Activated CD8-positive, alpha-beta memory T cell treated with anti-CD3 and anti-CD28 coated beads, Interleukin-2, amount 50 U/mL, for 24 hours (primary cell): ENCODE measurements at regions not wholly inside any gene's neighbourhood (a gene's known extent, or its start where the extent isn't known, plus 50 kb on each side); places are given as distances from the start of the nearest gene placed in this dataset.

ENCODE experiments used
- DNase-seq: peaks from one replicate; pipeline ENCODE4 v3.0.0-alpha.2; 2020; ENCODE audit errors: extremely low read depth

DNA sequence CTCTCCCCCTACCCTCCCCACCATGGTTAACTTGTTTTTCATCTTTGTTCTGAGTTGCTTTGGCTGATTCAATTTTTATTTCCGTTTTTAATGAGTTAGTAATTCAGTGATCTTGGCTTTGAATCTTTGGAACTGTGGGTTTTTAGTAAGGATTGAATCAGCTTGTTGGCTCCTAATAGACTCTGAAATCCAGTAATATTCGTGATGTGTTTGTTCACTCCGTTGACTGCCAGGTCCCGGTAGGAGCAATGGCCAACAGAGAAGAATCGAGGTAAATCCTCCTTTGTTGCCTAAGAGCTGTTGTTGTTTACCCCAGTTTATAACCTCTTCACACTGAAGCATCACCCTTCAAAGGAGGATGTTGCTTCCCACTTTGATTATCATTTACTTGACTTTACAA, 92.7 kb downstream of the PCSK1 start:
- no peak for DNase-seq

GRCh38 chr5:96339862-96340261, 93.2 kb downstream of the PCSK1 start:
- no peak for DNase-seq

- DNase-seq, result no peak
Observed at GRCh38 chr5:96338624-96339415, 94.2 kb downstream of the PCSK1 start.

DNA sequence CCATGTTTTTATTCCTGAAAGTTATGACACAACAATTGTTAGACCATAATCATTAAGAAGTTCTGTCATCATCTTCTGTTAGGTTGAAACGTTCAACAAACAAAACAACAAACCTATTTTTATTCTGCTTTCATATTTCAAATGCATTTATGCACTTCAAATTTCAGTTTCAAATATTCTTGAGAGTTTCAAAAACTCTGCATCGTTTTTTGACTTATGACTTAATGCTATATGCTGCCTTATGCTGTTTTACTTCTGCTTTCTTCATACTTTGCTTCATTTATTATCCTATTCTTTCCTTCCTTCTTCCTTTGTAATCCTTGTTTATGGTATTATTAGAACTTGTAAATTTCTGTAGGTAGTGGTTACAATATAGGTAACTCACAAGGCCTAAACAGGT, 95.0 kb downstream of the PCSK1 start:
- no peak for DNase-seq

DNA sequence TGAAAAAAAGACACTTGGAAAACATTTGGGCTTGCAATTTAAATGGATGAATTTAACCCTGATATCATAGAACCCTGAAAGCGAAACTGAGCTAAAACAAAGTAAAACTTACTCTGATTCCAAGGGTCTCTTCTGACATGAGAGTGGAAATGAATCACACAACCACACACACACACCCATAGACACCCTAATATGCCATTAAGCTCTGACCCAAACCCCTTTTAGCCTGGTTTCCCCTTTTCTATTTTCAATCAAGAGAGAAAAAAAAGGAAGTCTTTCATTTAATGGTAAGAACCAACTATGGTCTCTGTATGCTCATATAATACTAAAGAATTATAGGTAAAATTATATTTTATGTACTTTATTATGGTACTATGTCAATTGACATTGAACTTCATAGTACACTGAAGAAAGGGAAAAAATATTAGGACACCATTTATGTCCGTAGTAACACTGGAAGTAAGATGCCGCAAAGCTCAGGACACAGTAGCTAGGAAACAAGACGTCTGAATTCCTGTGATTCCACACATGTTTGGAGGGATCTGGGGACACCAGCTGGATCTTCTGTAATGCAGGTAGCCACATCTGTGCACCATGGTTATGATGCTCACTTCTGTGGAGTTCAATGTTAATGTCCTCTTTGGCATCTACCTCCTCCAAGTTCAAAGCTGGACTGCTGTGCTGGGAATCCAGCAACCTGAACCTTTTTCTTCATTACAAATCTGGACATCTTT, 95.8 kb downstream of the PCSK1 start:
- no peak for DNase-seq

GRCh38 chr5:96336351-96336985, 96.6 kb downstream of the PCSK1 start:
- peak; percentile 27 for DNase-seq

GRCh38 chr5:96335873-96336272, 97.2 kb downstream of the PCSK1 start:
- no peak for DNase-seq

DNA sequence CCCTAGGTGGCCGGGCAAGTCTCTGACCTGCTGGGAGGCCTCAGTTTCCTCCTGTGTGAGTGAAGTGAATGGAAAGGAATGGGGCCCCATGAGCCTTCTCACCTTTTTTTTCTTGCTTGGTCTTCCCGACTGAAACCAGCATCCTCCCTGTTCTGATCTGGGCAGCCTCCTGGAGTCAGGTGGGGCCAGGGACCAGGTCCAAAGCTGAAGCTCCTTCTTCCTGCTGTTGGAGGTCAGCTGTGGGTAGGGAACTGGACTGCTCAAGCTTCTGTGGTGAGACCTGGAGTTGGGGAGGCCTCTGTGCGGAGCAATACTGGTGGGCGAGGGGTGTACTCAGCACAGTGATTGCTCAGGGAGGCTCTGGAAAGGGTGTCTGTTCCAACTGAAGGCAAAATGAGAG, 99.7 kb downstream of the PCSK1 start:
- no peak for DNase-seq

- DNase-seq, result no peak
Observed at GRCh38 chr5:96332535-96333366, 100.3 kb downstream of the PCSK1 start.

DNA sequence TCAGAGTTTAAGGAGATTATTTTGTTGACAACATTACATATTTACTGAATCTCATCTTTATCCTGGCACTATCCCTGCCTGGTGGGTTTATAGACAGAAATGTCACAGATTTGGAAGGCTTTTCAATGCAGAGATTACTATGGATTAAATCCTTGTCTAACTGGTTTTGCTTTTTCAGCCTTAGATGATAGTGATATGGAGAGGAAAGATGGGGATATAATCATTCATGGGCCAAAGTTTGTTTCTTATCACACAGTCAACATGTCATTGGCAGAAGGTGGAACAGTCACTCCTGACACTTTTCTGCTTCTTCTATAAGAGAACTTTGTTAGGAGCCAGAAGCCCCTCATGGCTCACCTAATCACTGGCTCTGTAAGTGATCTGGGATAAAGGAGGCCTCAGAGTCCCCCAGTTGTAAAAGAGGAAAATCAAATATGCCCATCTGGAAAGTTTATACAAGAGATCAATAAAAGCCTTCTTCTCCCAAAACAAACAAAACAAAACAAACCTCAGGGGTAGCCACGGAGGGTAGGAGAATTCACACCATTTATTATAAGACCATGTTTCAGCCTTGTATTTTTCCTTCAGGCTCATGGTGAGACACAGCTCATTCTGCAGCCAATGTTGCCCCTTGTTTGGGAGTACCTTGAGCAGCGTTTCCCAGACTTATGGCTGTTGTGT, 101.2 kb downstream of the PCSK1 start:
- DNase-seq, result no peak

GRCh38 chr5:96331210-96331609, 101.8 kb downstream of the PCSK1 start:
- DNase-seq, result no peak

DNA sequence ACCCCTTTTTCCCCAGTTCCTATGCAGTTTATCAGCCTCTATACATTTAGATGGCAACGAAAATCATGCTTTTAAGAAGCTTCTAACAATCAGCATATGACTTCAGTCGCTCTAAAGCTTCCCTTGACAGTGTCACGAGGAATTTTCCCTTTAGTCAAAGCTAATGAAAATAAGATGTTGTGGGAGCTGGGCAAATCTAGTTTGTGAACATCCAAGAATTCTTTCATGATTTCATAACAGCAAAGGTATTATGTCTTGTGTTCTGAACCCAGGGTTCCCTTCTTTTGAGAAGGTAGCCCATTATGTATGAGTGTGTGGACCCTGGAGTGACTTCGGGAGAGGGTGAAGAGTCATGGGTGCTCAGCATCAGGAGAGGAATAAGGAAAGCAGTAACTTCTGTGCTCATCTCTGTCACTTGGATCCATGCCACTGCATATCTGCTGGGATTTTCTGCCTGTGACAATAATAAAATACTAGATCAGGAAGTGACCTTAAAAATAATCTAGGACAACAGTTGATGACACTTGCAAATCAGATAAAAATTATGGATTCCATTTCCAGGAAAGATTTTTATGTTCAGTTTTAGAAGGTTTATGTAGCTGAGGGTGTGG, 102.4 kb downstream of the PCSK1 start:
- no peak for DNase-seq

- DNase-seq, result no peak
Observed at GRCh38 chr5:96329886-96330529, 103.0 kb downstream of the PCSK1 start.

GRCh38 chr5:96329289-96329688, 103.8 kb downstream of the PCSK1 start:
- DNase-seq, result no peak

- no peak for DNase-seq
Observed at GRCh38 chr5:96327722-96328121, 105.3 kb downstream of the PCSK1 start.

- no peak for DNase-seq
Observed at GRCh38 chr5:96326902-96327301, 106.1 kb downstream of the PCSK1 start.

GRCh38 chr5:96324708-96325107, 108.3 kb downstream of the PCSK1 start:
- DNase-seq, result no peak

DNA sequence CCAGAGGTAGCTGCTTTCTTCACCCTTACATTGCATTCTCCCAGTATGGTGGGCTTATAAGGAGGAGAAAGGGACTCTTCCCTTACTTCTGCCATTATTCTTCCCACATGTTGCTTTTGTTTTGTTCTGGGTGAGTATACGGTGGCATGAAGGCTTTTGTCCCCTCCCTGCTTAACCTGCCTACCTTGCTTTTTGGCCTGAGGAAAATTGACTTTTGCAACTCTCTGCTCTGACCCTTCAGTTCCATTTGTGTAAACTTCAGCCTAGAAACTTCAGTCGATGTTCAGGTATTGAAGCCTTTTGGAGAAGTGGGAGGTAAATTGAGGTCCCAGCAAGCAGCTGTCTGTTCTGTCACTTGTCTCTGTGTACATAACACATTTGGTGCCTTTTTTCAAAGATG, 110.2 kb downstream of the PCSK1 start:
- DNase-seq, result no peak

DNA sequence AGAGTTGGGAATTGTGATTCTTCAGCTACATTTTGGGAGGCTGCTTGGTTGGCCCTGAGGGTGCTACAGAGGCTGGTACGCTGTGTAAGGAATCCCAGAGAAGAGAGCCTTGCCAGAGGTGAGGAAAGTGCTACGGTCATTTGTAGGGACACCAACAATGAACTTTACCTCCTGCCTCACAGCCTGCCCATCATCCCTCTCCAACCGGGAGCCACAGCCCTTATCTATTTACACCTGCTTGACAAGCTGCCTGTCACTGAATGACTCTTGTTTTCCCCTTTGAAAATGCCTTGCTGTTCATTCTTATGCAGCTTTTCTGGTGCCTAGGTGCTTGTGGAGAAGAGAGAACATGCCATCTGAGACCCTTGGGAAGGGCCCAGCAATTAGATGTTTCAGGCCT, 110.8 kb downstream of the PCSK1 start:
- DNase-seq, result no peak

- no peak for DNase-seq
Observed at GRCh38 chr5:96321345-96321744, 111.7 kb downstream of the PCSK1 start.
